ENCODE measurements at regions not wholly inside any gene's neighbourhood (a gene's known extent, or its start where the extent isn't known, plus 50 kb on each side); places are given as distances from the start of the nearest gene placed in this dataset.

DNA sequence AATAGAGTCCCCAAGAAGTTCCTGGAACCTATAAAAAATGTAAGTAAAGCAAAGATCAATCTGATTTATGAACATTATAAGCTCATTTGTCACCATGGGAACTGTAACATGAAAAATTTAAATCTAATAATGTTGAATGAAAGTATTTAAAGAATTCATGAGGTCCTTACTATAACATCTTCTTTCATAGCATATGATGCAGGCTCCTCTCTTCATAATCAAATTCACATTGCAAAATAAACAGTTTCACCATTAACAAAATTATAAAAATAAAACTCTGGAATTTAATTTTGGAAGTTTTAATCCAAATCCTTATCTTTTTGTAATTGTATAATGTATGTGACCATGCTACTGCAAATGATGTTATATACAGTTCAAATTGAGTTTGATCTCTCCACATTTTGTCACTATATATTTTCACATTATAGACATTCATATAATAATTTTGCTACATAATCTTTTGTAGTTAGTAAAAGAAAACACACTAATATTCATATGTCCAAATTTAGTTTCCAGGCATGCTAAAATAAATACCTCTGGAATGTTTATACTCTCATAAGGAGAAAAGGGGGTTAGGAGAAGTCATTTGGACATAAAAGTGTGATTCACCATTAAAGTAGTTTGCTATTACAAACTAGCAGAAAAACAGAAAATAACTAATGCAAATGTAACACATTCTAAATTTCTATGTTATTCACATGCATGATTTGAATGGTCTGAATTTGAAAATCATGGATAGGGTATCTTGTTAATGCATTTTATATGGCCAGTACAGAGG lies 954.1 kb downstream of the DSC3 start:
- TF ChIP-seq, protein P1, sequence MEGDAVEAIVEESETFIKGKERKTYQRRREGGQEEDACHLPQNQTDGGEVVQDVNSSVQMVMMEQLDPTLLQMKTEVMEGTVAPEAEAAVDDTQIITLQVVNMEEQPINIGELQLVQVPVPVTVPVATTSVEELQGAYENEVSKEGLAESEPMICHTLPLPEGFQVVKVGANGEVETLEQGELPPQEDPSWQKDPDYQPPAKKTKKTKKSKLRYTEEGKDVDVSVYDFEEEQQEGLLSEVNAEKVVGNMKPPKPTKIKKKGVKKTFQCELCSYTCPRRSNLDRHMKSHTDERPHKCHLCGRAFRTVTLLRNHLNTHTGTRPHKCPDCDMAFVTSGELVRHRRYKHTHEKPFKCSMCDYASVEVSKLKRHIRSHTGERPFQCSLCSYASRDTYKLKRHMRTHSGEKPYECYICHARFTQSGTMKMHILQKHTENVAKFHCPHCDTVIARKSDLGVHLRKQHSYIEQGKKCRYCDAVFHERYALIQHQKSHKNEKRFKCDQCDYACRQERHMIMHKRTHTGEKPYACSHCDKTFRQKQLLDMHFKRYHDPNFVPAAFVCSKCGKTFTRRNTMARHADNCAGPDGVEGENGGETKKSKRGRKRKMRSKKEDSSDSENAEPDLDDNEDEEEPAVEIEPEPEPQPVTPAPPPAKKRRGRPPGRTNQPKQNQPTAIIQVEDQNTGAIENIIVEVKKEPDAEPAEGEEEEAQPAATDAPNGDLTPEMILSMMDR (IDR thresholded peaks at IDR 0.05), result no peak

DNA sequence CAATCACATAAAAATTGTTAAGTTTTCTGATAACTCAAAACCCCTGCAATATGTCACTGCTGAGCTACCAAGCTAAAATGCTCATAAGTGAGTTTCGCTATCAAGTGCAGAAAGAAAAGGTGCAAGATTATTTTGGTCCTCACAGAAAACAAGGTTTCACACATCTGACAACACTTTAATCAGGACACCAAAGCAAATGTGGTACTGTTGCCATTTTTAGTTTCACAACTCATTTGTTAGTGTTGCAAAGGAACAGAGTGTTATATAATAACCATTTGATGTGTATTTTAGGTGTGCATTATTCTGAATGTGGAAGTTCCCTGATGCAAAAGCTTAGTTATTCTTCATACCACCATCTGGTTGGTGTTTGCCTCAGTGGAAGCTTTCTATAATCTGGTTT lies 956.2 kb downstream of the DSC3 start:
- TF ChIP-seq, protein P1 (IDR thresholded peaks at IDR 0.05), result no peak

DNA sequence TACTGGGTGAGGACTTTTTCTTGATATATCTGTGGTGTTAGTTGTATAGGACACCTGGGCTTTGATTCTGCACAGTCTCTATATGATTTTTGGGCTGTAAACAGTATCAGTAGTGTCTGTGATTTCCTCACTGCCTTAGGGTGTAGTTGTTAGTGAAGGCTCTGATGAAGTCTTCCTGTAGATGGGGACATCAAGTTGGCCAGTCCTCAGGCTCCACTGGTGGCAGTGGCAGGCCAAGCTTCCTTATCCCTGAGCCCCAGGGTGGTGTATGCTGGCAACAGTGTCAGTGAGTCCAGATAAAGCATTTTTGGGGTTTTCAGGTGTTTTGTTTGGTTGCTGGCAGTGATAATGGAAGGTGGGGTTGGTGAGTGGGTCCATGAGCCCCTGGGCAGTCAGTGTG lies 961.4 kb downstream of the DSC3 start:
- TF ChIP-seq, protein P1 (IDR thresholded peaks at IDR 0.05), result no peak

DNA sequence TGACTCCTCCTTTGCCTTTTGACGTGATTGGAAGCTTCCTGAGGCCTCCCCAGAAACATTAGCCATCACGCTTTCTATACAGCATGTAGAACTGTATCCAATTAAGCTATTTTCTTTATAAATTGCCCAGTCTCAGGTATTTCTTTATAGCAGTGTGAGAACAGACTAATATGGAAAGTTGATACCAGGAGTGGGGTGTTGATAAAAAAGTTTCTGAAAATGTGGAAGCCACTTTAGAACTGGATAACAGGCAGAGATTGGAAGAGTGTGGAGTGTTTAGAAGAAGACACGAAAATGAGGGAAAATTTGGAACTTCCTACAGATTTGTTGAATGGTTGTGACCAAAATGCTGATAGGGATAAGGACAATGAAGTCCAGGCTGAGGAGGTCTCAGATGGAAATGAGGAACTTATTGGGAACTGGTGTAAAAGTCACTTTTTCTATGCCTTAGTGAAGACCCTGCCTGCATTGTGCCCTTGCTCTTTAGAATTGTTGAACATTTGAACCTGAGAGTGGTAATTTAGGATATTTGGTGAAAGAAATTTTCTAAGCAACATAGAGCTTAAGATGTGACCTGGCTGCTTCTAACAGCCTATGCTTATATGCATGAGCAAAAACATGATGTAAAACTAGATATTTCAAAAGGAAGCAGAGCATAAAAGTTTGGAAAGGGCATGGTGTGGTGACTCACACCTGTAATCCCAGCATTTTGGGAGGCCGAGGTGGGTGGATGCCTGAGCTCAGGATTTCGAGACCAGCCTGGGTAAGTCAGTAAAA lies 969.7 kb downstream of the DSC3 start:
- TF ChIP-seq, protein P1 (IDR thresholded peaks at IDR 0.05), result no peak

DNA sequence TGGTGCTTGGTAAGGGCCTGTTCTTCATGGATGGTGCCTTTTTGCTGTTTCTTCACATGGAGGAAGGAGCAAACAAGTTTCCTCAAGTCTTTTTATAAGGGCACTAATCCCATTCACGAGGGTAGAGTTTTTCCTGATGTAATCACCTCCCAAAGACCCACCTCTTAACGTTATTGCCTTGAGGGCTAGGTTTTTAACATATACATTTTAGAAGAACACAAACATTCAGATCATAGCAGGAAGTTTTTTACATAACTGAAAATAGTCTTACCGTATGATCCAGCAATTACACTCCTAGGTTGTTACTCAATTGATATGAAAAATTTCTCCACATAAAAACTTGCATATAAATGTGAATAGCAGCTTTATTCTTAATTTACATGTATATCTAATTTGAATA lies 976.3 kb downstream of the DSC3 start:
- TF ChIP-seq, protein P1 (IDR thresholded peaks at IDR 0.05), result no peak

DNA sequence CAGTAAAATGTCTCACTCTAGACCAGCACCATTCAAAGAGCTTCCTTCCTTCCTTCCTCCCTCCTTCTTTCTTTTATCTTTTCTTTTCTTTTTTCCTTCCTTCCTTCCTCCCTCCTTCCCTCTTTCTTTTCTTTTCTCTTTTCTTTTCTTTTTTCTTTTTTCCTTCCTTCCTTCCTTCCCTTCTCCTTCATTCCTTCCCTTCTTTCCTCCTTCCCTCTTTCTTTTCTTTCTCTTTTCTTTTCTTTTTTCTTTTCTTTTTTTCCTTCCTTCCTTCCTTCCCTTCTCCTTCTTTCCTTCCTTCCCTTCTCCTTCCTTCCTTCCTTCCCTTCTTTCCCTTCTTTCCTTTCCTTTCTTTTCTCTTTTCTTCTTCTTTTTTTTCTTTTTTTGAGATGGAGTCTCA lies 985.1 kb downstream of the DSC3 start:
- TF ChIP-seq, protein P1 (IDR thresholded peaks at IDR 0.05), result no peak

DNA sequence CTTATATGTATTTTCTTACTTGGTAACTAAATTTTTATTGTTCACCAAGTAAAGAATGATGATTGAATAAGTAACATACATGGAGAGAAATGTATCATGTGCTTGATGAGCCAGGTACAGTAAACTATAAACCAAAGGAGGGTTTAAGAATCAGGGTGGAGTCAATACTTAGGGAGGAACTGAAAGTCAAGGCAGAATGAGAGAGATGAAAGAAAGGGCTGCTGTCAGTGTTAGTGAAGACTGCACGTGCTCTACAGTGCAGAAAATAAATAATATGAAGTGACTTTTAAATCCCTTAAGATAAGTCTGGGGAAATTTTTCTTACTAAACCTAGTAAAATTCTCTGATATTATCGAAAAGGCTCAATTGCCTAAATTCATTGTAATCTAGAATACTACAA lies 986.0 kb downstream of the DSC3 start:
- TF ChIP-seq, protein P1 (IDR thresholded peaks at IDR 0.05), result no peak
